ENCODE measurements at regions not wholly inside any gene's neighbourhood (a gene's known extent, or its start where the extent isn't known, plus 50 kb on each side); places are given as distances from the start of the nearest gene placed in this dataset.

DNA sequence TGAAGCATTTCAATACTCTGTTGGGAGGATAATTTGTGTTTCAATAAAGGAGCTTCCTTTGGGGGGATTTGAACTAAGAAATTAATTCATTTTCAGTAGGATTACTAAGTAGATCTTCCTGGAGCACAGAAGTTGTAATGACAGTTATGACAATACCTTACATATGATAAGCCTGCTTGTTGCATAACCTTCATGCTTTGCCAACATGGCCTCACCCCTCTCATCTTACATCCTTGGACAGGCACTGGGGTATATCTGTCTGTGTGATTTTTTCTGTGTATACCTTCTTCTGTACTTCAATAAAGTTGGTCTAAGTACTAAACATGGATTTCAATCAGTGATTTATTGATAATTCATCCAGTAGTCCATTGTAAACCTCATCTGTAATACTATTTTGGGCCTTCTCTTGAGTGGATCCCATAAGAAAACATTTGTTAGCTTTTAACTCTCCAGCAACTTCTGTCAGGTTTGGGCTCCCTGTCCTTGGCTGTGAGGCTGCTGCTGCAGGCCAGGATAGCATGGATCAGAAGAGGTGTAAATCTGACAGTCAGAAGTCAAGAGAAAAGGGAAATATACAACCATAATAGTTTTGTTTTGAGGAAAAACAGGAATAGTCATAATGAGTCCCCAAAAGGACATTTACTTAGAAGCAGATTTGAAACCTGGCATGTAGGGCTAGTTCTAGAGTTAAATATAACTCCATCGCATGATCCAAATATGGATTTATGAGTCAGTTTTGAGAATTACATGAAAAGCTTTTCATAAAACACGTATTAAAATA, 422.2 kb downstream of the KLF5 start:
- DNase-seq (ENCODE audit: low spot score) = no peak
- H3K4me1 ChIP-seq (ENCODE audit: insufficient read depth, poor library complexity, severe bottlenecking) = no peaks in the 10 kb centered on the region
- H3K36me3 ChIP-seq (ENCODE audit: low read depth) = no peaks in the 10 kb centered on the region
- H3K4me3 ChIP-seq (ENCODE audit: severe bottlenecking) = no peak overlapping the region
- no peak for ATAC-seq (ENCODE audit: low read depth)
- no peaks in the 10 kb centered on the region for H3K27me3 ChIP-seq (ENCODE audit: insufficient read depth, poor library complexity, severe bottlenecking)
- no peak overlapping the region for H3K27ac ChIP-seq (ENCODE audit: poor library complexity, severe bottlenecking)
- TF ChIP-seq, protein P1, sequence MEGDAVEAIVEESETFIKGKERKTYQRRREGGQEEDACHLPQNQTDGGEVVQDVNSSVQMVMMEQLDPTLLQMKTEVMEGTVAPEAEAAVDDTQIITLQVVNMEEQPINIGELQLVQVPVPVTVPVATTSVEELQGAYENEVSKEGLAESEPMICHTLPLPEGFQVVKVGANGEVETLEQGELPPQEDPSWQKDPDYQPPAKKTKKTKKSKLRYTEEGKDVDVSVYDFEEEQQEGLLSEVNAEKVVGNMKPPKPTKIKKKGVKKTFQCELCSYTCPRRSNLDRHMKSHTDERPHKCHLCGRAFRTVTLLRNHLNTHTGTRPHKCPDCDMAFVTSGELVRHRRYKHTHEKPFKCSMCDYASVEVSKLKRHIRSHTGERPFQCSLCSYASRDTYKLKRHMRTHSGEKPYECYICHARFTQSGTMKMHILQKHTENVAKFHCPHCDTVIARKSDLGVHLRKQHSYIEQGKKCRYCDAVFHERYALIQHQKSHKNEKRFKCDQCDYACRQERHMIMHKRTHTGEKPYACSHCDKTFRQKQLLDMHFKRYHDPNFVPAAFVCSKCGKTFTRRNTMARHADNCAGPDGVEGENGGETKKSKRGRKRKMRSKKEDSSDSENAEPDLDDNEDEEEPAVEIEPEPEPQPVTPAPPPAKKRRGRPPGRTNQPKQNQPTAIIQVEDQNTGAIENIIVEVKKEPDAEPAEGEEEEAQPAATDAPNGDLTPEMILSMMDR (IDR thresholded peaks at IDR 0.05; ENCODE audit: poor library complexity, severe bottlenecking) = no peak
- no peaks in the 10 kb centered on the region for H3K9me3 ChIP-seq (ENCODE audit: severe bottlenecking)

DNA sequence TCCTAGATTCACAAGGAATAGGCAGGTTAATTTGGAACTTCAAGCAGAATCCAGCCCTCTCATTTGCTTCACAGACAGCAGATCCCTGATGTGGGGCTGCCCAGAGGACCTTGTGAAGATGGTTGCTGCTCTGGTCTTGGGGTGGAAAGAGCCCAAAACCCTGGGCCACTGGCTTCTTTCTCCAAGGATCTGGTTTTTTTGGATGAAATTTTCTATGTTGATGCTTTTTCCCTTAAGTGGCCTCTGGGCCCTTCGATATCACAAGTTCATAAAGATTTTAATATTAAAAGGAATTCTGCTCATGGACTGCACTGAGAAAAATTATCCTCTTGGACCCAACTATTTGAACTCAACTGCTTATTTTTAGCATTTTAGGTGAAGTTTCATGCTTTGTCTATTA, 421.1 kb downstream of the KLF5 start:
- H3K36me3 ChIP-seq (ENCODE audit: low read depth) = no peaks in the 10 kb centered on the region
- no peaks in the 10 kb centered on the region for H3K9me3 ChIP-seq (ENCODE audit: severe bottlenecking)
- no peaks in the 10 kb centered on the region for H3K4me1 ChIP-seq (ENCODE audit: insufficient read depth, poor library complexity, severe bottlenecking)
- H3K27me3 ChIP-seq (ENCODE audit: insufficient read depth, poor library complexity, severe bottlenecking) = no peaks in the 10 kb centered on the region
- DNase-seq (ENCODE audit: low spot score) (no peak), ATAC-seq (ENCODE audit: low read depth) (no peak)
- no peak overlapping the region for H3K27ac ChIP-seq (ENCODE audit: poor library complexity, severe bottlenecking)
- H3K4me3 ChIP-seq (ENCODE audit: severe bottlenecking) = no peak overlapping the region
- TF ChIP-seq, protein P1 (IDR thresholded peaks at IDR 0.05; ENCODE audit: poor library complexity, severe bottlenecking) = no peak

DNA sequence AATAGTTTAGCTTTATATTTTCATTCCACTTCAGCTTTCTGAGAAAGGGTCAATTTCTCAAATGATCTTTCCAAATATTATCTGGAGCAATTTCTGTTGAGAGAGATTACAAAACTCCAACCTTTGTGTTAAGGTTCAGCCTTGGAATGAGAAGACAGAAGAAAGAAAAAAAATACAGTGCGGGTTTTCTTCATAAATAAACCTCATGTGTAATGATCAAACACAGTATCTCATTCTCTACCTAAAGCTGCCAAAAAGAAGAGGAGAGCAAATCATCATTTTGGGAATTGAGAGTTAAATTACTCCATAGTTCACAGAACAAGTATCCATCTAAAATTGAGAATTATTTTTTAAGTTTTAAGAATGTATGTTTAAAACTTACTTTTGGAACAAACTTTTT, 420.5 kb downstream of the KLF5 start:
- DNase-seq (ENCODE audit: low spot score) (no peak), ATAC-seq (ENCODE audit: low read depth) (no peak)
- TF ChIP-seq, protein P1 (IDR thresholded peaks at IDR 0.05; ENCODE audit: poor library complexity, severe bottlenecking) = no peak
- H3K36me3 ChIP-seq (ENCODE audit: low read depth) = no peaks in the 10 kb centered on the region
- H3K9me3 ChIP-seq (ENCODE audit: severe bottlenecking) = no peaks in the 10 kb centered on the region
- H3K4me3 ChIP-seq (ENCODE audit: severe bottlenecking) = no peak overlapping the region
- no peaks in the 10 kb centered on the region for H3K27me3 ChIP-seq (ENCODE audit: insufficient read depth, poor library complexity, severe bottlenecking)
- no peaks in the 10 kb centered on the region for H3K4me1 ChIP-seq (ENCODE audit: insufficient read depth, poor library complexity, severe bottlenecking)
- H3K27ac ChIP-seq (ENCODE audit: poor library complexity, severe bottlenecking) = no peak overlapping the region

DNA sequence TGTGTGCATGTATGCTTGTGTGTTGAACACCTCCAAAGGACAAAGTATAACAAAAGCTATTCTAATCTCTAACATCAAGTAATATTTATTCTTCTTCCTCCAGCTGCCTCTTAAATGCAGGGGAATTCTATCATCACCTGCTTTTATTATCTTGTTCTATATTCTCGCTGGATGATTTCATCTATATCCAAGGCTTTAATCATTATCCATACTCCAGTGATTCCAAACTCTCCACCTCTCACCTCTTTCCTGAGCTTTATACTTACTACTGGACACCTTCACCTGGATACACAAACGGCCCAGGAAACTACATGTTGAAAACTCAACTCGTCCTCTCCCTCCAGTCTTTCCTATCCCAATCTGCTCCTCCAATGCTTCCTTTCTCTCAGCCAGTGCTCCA, 418.6 kb downstream of the KLF5 start:
- DNase-seq (ENCODE audit: low spot score) (no peak), ATAC-seq (ENCODE audit: low read depth) (no peak)
- H3K27ac ChIP-seq (ENCODE audit: poor library complexity, severe bottlenecking) = no peak overlapping the region
- no peak overlapping the region for H3K4me3 ChIP-seq (ENCODE audit: severe bottlenecking)
- H3K36me3 ChIP-seq (ENCODE audit: low read depth) = no peaks in the 10 kb centered on the region
- H3K27me3 ChIP-seq (ENCODE audit: insufficient read depth, poor library complexity, severe bottlenecking) = no peaks in the 10 kb centered on the region
- TF ChIP-seq, protein P1 (IDR thresholded peaks at IDR 0.05; ENCODE audit: poor library complexity, severe bottlenecking) = no peak
- H3K9me3 ChIP-seq (ENCODE audit: severe bottlenecking) = no peaks in the 10 kb centered on the region
- H3K4me1 ChIP-seq (ENCODE audit: insufficient read depth, poor library complexity, severe bottlenecking) = no peaks in the 10 kb centered on the region

DNA sequence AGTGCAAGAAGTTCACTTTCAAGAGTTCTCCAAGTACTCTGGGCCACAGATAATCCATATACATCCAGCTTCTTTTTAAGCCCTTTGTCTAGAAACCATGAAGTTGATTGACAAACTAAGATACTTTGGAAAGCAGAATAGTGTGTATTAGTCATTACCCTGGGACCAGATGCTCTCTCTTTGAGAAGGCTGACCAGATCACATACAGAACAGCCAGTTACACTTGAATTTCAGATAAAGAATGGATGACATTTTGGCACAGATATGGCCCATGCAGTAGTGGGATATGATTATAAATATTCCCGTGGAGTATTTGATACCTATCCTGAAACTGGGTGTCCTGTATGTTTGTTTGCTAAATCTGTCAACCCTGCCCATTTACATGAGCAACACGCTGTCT, 414.2 kb downstream of the KLF5 start:
- H3K4me1 ChIP-seq (ENCODE audit: insufficient read depth, poor library complexity, severe bottlenecking) = no peaks in the 10 kb centered on the region
- H3K27ac ChIP-seq (ENCODE audit: poor library complexity, severe bottlenecking) = no peak overlapping the region
- no peaks in the 10 kb centered on the region for H3K27me3 ChIP-seq (ENCODE audit: insufficient read depth, poor library complexity, severe bottlenecking)
- TF ChIP-seq, protein P1 (IDR thresholded peaks at IDR 0.05; ENCODE audit: poor library complexity, severe bottlenecking) = no peak
- DNase-seq (ENCODE audit: low spot score) (no peak), ATAC-seq (ENCODE audit: low read depth) (no peak)
- H3K4me3 ChIP-seq (ENCODE audit: severe bottlenecking) = no peak overlapping the region
- no peaks in the 10 kb centered on the region for H3K36me3 ChIP-seq (ENCODE audit: low read depth)
- no peaks in the 10 kb centered on the region for H3K9me3 ChIP-seq (ENCODE audit: severe bottlenecking)
